Trophoblast cell (in vitro differentiated cells and primary cell): ENCODE measurements at regions not wholly inside any gene's neighbourhood (a gene's known extent, or its start where the extent isn't known, plus 50 kb on each side); places are given as distances from the start of the nearest gene placed in this dataset.

ENCODE experiments used
- DNase-seq, 2 donors: peaks; one replicate each; pipeline ENCODE4 v3.0.0-alpha.2; 2016
- H2AFZ ChIP-seq: 2 replicates; pipeline ENCODE4 v1.6.1; 2013; ENCODE audit warnings: low read length, moderate library complexity, mild to moderate bottlenecking; ENCODE audit not compliant: insufficient read depth, poor library complexity
- H2AK5ac ChIP-seq: 2 replicates; pipeline ENCODE4 v1.6.1; 2013; ENCODE audit warnings: mild to moderate bottlenecking, low read length
- H2BK120ac ChIP-seq: 2 replicates; pipeline ENCODE4 v1.6.1; 2013; ENCODE audit warnings: low read length, mild to moderate bottlenecking, moderate library complexity; ENCODE audit not compliant: insufficient read depth, poor library complexity
- H2BK12ac ChIP-seq: 2 replicates; pipeline ENCODE4 v1.6.1; 2013; ENCODE audit warnings: mild to moderate bottlenecking, low read length, moderate library complexity
- H2BK5ac ChIP-seq: 2 replicates; pipeline ENCODE4 v1.6.1; 2013; ENCODE audit warnings: low read length, low read depth, moderate library complexity, mild to moderate bottlenecking; ENCODE audit not compliant: poor library complexity
- H3K14ac ChIP-seq: 2 replicates; pipeline ENCODE4 v1.6.1; 2013; ENCODE audit warnings: mild to moderate bottlenecking, low read length
- H3K18ac ChIP-seq: 2 replicates; pipeline ENCODE4 v1.6.1; 2013; ENCODE audit warnings: mild to moderate bottlenecking, low read length
- H3K23ac ChIP-seq: 2 replicates; pipeline ENCODE4 v1.6.1; 2013; ENCODE audit warnings: low read length
- H3K27ac ChIP-seq: 2 replicates; pipeline ENCODE4 v1.5.1; 2013; ENCODE audit warnings: low read depth, mild to moderate bottlenecking, inconsistent platforms, low read length, moderate library complexity
- H3K27me3 ChIP-seq: 2 replicates; pipeline ENCODE4 v1.6.1; 2013; ENCODE audit warnings: inconsistent platforms, mild to moderate bottlenecking, low read length, moderate library complexity; ENCODE audit not compliant: insufficient read depth
- H3K36me3 ChIP-seq, 2 experiments: 1 replicate in 1 of 2; 2 replicates in 1 of 2; pipeline ENCODE4 v1.6.1; 2013; ENCODE audit warnings: low read length in 2 of 2, mild to moderate bottlenecking in 2 of 2, moderate library complexity in 1 of 2; ENCODE audit not compliant: insufficient read depth in 2 of 2, control insufficient read depth in 1 of 2
- H3K4ac ChIP-seq: 2 replicates; pipeline ENCODE4 v1.6.1; 2013; ENCODE audit warnings: low read depth, mild to moderate bottlenecking, low read length, moderate library complexity
- H3K4me1 ChIP-seq, 2 experiments: 1 replicate in 1 of 2; 2 replicates in 1 of 2; pipeline ENCODE4 v1.6.1; 2013; ENCODE audit warnings: low read length in 2 of 2, mild to moderate bottlenecking in 2 of 2, moderate library complexity in 1 of 2; ENCODE audit not compliant: insufficient read depth in 2 of 2, control insufficient read depth in 1 of 2
- H3K4me2 ChIP-seq: 2 replicates; pipeline ENCODE4 v1.6.1; 2013; ENCODE audit warnings: inconsistent platforms, mild to moderate bottlenecking, low read length, moderate library complexity
- H3K4me3 ChIP-seq: 2 replicates; pipeline ENCODE4 v1.5.1; 2013; ENCODE audit warnings: mild to moderate bottlenecking, low read depth, low read length, inconsistent platforms
- H3K79me1 ChIP-seq: one replicate; pipeline ENCODE4 v1.6.1; 2013; ENCODE audit warnings: low read length
- H3K79me2 ChIP-seq: 2 replicates; pipeline ENCODE4 v1.6.1; 2013; ENCODE audit warnings: low read length, mild to moderate bottlenecking; ENCODE audit not compliant: control insufficient read depth, insufficient read depth, poor library complexity
- H3K9ac ChIP-seq: 2 replicates; pipeline ENCODE4 v1.6.1; 2013; ENCODE audit warnings: mild to moderate bottlenecking, low read length
- H3K9me3 ChIP-seq: 2 replicates; pipeline ENCODE4 v1.6.1; 2013; ENCODE audit warnings: low read depth, mild to moderate bottlenecking, control low read depth, inconsistent platforms, low read length; ENCODE audit not compliant: insufficient read depth
- H4K12ac ChIP-seq: 2 replicates; pipeline ENCODE4 v1.6.1; 2013; ENCODE audit warnings: low read depth, mild to moderate bottlenecking, low read length, moderate library complexity
- H4K8ac ChIP-seq: 2 replicates; pipeline ENCODE4 v1.6.1; 2013; ENCODE audit warnings: low read depth, mild to moderate bottlenecking, low read length, moderate library complexity
- H4K91ac ChIP-seq: one replicate; pipeline ENCODE4 v1.6.1; 2013; ENCODE audit warnings: low read depth, mild to moderate bottlenecking, low read length, moderate library complexity
- WGBS: extraction: QIAGEN DNeasy Blood & Tissue Kit; methylation state at CpG from one replicate; pipeline ENCODE4 v1.1.7; 2013; ENCODE audit warnings: missing lambda C conversion rate; ENCODE audit not compliant: insufficient read length, insufficient coverage; ENCODE audit errors: extremely low coverage; 5-methylcytosine and 5-hydroxymethylcytosine counted together

- H3K4me1 ChIP-seq = no peaks in the 10 kb centered on the region
Measured at GRCh38 chr7:125675169-125675568, 745.5 kb upstream of the POT1 start.

GRCh38 chr7:125670926-125671572 lies 741.4 kb upstream of the POT1 start:
- WGBS = no CpG with 5 or more reads among the region's 1 CpG
- H3K9ac ChIP-seq = no peak overlapping the region
- H2AK5ac ChIP-seq = no peak overlapping the region

More at GRCh38 chr7:125675169-125675568, 745.5 kb upstream of the POT1 start:
- no peak overlapping the region for H4K12ac ChIP-seq
- no peak overlapping the region for H3K14ac ChIP-seq
- no peaks in the 10 kb centered on the region for H3K79me2 ChIP-seq
- no peak overlapping the region for H3K4me3 ChIP-seq
- no peak overlapping the region for H3K4me2 ChIP-seq
- no peaks in the 10 kb centered on the region for H3K9me3 ChIP-seq
- H3K23ac ChIP-seq = no peak overlapping the region
- H3K79me1 ChIP-seq = no peaks in the 10 kb centered on the region
- no peak overlapping the region for H2AFZ ChIP-seq
- no peak overlapping the region for H3K9ac ChIP-seq
- no peak overlapping the region for H2AK5ac ChIP-seq
- no peak overlapping the region for H2BK12ac ChIP-seq
- H3K27ac ChIP-seq = no peak overlapping the region
- no peak overlapping the region for H4K91ac ChIP-seq
- H3K4ac ChIP-seq = no peak overlapping the region
- H2BK120ac ChIP-seq = no peak overlapping the region
- WGBS = no CpG with 5 or more reads among the region's 4 CpGs
- no peaks in the 10 kb centered on the region for H3K36me3 ChIP-seq
- H3K18ac ChIP-seq = no peak overlapping the region
- H3K27me3 ChIP-seq = no peaks in the 10 kb centered on the region
- DNase-seq = no peak
- no peak overlapping the region for H2BK5ac ChIP-seq
- no peak overlapping the region for H4K8ac ChIP-seq

GRCh38 chr7:125668321-125668993 lies 738.8 kb upstream of the POT1 start:
- Histone ChIP-seq H2AK5ac (no peak overlapping the region), H2BK5ac (no peak overlapping the region), H3K4me1 (no peaks in the 10 kb centered on the region), H3K4me2 (no peak overlapping the region), H3K9ac (no peak overlapping the region), H3K27ac (no peak overlapping the region), H4K91ac (no peak overlapping the region), H3K79me1 (no peaks in the 10 kb centered on the region), H3K23ac (no peak overlapping the region), H2BK12ac (no peak overlapping the region), H3K9me3 (no peaks in the 10 kb centered on the region), H3K4me3 (no peak overlapping the region), H3K18ac (no peak overlapping the region), H4K12ac (no peak overlapping the region), H2AFZ (no peak overlapping the region), H3K79me2 (no peaks in the 10 kb centered on the region), H3K4ac (no peak overlapping the region), H3K36me3 (no peaks in the 10 kb centered on the region), H3K27me3 (no peaks in the 10 kb centered on the region), H4K8ac (no peak overlapping the region), H3K14ac (no peak overlapping the region), H2BK120ac (no peak overlapping the region)
- no peak for DNase-seq
- no CpG with 5 or more reads among the region's 4 CpGs for WGBS

More at GRCh38 chr7:125670926-125671572, 741.4 kb upstream of the POT1 start:
- Histone ChIP-seq H2BK5ac (no peak overlapping the region), H2AFZ (no peak overlapping the region), H3K14ac (no peak overlapping the region), H2BK12ac (no peak overlapping the region), H3K79me1 (no peaks in the 10 kb centered on the region), H4K8ac (no peak overlapping the region), H2BK120ac (no peak overlapping the region), H3K36me3 (no peaks in the 10 kb centered on the region), H3K4me3 (no peak overlapping the region), H3K18ac (no peak overlapping the region), H3K27me3 (no peaks in the 10 kb centered on the region), H4K12ac (no peak overlapping the region), H3K4me1 (no peaks in the 10 kb centered on the region), H3K79me2 (no peaks in the 10 kb centered on the region), H3K23ac (no peak overlapping the region), H3K4me2 (no peak overlapping the region), H3K9me3 (no peaks in the 10 kb centered on the region), H3K4ac (no peak overlapping the region), H3K27ac (no peak overlapping the region), H4K91ac (no peak overlapping the region)
- peak in 1 of 2 donors; percentile 41 for DNase-seq

GRCh38 chr7:125664625-125665024 lies 735.0 kb upstream of the POT1 start:
- H3K79me2 ChIP-seq = no peaks in the 10 kb centered on the region
- H3K27me3 ChIP-seq = no peaks in the 10 kb centered on the region
- no peak overlapping the region for H3K4me2 ChIP-seq
- H3K9ac ChIP-seq = no peak overlapping the region
- no peaks in the 10 kb centered on the region for H3K9me3 ChIP-seq
- H2BK120ac ChIP-seq = no peak overlapping the region
- no peak overlapping the region for H2AFZ ChIP-seq
- no peak overlapping the region for H4K12ac ChIP-seq
- H4K8ac ChIP-seq = no peak overlapping the region
- H3K27ac ChIP-seq = no peak overlapping the region
- no peak overlapping the region for H3K14ac ChIP-seq
- no peak for DNase-seq
- H2BK5ac ChIP-seq = no peak overlapping the region
- H4K91ac ChIP-seq = no peak overlapping the region
- H3K18ac ChIP-seq = no peak overlapping the region
- H3K4me1 ChIP-seq = peaks cover 0 to 2% of the 10 kb centered on the region in 2 experiments
- WGBS = no CpG with 5 or more reads among the region's 1 CpG
- H3K4ac ChIP-seq = no peak overlapping the region
- H3K79me1 ChIP-seq = no peaks in the 10 kb centered on the region
- H2BK12ac ChIP-seq = no peak overlapping the region
- H3K36me3 ChIP-seq = no peaks in the 10 kb centered on the region
- no peak overlapping the region for H2AK5ac ChIP-seq
- no peak overlapping the region for H3K4me3 ChIP-seq
- no peak overlapping the region for H3K23ac ChIP-seq
